ENCODE measurements at regions not wholly inside any gene's neighbourhood (a gene's known extent, or its start where the extent isn't known, plus 50 kb on each side); places are given as distances from the start of the nearest gene placed in this dataset.

DNA sequence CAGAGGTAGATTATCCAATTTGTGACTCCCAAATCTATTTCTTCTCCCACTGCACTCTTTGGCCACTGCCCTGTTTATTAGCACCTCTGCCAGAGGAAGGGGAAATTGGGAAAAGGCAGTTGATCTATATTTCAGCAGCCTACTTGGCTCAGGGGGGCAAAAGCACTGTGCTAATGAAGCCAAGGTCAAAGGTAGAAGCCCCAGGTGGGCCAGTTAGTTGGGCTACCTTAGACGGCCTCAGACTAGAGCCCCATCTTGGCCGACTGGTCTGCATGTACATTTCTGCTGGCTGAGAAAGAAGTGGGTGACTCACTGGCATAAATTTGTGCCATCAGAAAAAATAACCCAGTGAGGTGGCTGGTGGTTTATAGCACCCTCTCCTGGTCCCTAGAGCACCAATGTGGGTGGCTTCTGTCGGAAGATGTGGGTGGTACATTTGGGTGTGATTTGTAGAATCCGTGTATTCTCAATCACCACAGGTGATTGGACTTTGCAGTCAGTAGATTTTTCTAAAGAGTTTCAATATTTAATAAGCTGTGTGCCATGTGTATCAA is 293.3 kb upstream of the MKI67 start:
- Mint-ChIP-seq H3K4me3 (no peak overlapping the region), H3K27me3 (no peaks in the 10 kb centered on the region), H3K27ac (no peak overlapping the region), H3K36me3 (no peaks in the 10 kb centered on the region), H3K9me3 (ENCODE audit: low read depth) (no peaks in the 10 kb centered on the region), H3K4me1 (no peaks in the 10 kb centered on the region)
- CTCF ChIA-PET, result no interaction called here
- ATAC-seq (no peak), DNase-seq (no peak)

DNA sequence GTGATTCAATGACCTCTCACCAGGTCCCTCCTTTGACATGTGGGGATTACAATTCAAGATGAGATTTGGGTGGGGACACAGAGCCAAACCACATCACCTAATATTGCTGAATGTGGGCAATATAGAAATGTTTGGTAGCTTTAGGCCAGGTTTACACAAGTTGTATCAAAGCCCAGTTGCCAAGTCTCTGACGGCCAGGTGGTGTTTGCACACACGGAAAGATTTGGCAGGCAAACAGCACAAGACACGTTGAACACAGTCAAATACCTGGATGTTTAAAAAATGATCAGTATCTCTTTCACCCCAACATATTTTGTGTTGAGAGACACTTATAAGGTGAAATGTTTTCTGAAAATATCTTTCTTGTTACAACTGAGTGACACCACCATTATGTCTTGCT is 294.4 kb upstream of the MKI67 start:
- no peaks in the 10 kb centered on the region for H3K9me3 Mint-ChIP-seq (ENCODE audit: low read depth)
- H3K27me3 Mint-ChIP-seq, result no peaks in the 10 kb centered on the region
- H3K36me3 Mint-ChIP-seq, result no peaks in the 10 kb centered on the region
- CTCF ChIA-PET, result no interaction called here
- H3K27ac Mint-ChIP-seq, result no peak overlapping the region
- no peaks in the 10 kb centered on the region for H3K4me1 Mint-ChIP-seq
- ATAC-seq (no peak), DNase-seq (no peak)
- H3K4me3 Mint-ChIP-seq, result no peak overlapping the region

DNA sequence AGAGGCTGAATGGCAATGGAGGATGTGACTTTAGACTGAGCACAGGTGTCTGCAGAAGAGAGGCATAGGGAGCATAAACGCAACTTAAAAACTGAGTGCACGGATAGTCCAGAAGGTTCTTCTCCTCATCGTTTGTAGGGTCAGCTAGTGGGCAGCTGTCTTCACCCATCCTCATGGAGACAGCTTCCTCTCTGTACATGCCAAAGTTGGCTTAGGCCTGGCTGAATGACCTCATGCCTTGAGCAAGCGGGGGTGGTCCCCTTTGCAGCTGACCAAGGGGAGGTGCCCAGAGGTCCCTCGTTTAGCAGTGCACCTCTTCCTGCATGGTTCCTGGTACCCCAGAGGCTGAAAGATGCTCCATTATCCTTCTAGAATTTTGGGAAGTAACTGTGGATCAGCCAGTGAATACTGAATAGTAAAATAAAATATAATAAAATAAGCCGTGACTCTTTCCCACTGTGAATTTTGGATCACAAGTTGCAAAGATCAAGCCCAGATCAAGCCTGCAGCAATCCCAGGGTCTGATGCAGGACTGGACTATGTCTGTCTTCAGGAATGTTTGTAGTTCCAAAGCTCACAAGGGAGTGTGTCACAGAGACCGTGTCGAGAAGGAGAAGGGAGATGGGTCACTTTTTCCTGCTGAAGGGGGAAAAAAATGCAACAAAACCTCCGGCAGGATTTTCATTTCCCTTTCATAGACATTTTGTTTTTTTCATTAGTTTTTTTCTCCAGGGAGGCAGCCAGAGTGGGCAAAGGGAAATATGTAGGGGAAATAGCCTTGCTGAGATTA is 295.3 kb upstream of the MKI67 start:
- no peaks in the 10 kb centered on the region for H3K4me1 Mint-ChIP-seq
- no peak for ATAC-seq
- H3K4me3 Mint-ChIP-seq, result no peak overlapping the region
- H3K36me3 Mint-ChIP-seq, result no peaks in the 10 kb centered on the region
- no peak overlapping the region for H3K27ac Mint-ChIP-seq
- H3K27me3 Mint-ChIP-seq, result no peaks in the 10 kb centered on the region
- CTCF ChIA-PET, result no interaction called here
- H3K9me3 Mint-ChIP-seq (ENCODE audit: low read depth), result no peaks in the 10 kb centered on the region
- DNase-seq, result no peak

DNA sequence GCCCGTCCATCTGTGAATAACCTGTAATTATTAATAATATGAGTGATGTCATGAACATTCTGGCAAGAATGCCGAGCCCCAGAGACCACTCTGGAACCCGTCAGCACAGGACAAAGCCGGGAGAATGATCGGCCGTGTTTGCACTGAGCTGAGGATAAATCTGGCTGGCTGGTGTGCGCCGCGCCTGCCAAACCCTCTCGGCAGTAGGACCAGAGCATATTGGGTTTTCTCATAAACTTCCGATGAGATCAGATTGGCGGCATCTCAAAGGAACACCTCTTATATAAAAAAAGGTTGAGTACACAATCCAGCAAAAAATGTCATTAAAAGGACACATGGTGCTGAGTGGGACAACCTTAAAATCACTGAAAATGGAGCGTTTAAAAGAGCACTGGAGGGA is 296.0 kb upstream of the MKI67 start:
- CTCF ChIA-PET, result no interaction called here
- H3K4me1 Mint-ChIP-seq, result no peaks in the 10 kb centered on the region
- no peaks in the 10 kb centered on the region for H3K27me3 Mint-ChIP-seq
- no peaks in the 10 kb centered on the region for H3K9me3 Mint-ChIP-seq (ENCODE audit: low read depth)
- DNase-seq (no peak), ATAC-seq (no peak)
- no peak overlapping the region for H3K4me3 Mint-ChIP-seq
- no peak overlapping the region for H3K27ac Mint-ChIP-seq
- no peaks in the 10 kb centered on the region for H3K36me3 Mint-ChIP-seq

DNA sequence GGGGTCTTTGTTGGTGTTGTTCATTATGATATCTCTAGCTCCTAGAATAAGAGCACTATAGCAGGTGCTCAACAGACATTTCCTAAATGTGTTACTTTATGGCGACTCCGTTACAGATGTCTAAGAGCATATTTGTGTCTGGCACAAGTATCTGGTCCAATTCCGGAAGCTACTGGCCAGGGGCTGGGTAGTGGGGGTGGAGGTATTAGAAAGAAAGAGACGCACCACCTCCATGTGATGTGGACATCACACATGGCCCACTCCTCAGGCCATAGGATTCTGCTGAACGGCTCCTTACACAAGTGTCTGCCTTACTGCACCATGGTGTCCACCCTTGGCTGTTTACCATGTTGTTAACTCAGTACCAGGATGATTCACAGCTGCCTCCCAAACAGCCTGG is 296.8 kb upstream of the MKI67 start:
- DNase-seq (no peak), ATAC-seq (no peak)
- Mint-ChIP-seq H3K9me3 (ENCODE audit: low read depth) (no peaks in the 10 kb centered on the region), H3K27me3 (no peaks in the 10 kb centered on the region), H3K27ac (no peak overlapping the region), H3K4me3 (no peak overlapping the region), H3K36me3 (no peaks in the 10 kb centered on the region), H3K4me1 (no peaks in the 10 kb centered on the region)
- CTCF ChIA-PET, result no interaction called here

DNA sequence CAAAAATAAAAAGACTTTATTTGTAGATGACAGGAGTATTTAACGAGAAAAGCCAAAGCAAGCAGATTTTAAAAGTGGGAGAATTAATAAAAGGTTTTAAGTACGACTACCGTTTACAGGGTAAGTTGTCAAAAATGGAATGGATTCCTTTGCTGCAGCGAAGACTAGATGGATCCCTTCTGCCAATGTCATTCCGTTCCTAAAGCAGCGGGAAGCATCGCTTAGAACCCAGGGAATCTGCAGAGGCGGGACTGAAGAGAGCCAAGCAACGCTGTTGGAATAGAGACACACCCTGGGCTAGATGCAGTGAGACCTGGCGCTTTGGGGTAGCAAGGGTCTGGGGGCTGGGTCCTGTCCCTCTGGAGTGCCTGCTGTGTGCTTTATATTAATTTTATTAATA is 303.1 kb upstream of the MKI67 start:
- no peaks in the 10 kb centered on the region for H3K36me3 Mint-ChIP-seq
- ATAC-seq, result no peak
- no peak for DNase-seq
- CTCF ChIA-PET, result no interaction called here
- no peaks in the 10 kb centered on the region for H3K27me3 Mint-ChIP-seq
- H3K27ac Mint-ChIP-seq, result no peak overlapping the region
- H3K4me3 Mint-ChIP-seq, result no peak overlapping the region
- no peaks in the 10 kb centered on the region for H3K4me1 Mint-ChIP-seq
- H3K9me3 Mint-ChIP-seq (ENCODE audit: low read depth), result no peaks in the 10 kb centered on the region

DNA sequence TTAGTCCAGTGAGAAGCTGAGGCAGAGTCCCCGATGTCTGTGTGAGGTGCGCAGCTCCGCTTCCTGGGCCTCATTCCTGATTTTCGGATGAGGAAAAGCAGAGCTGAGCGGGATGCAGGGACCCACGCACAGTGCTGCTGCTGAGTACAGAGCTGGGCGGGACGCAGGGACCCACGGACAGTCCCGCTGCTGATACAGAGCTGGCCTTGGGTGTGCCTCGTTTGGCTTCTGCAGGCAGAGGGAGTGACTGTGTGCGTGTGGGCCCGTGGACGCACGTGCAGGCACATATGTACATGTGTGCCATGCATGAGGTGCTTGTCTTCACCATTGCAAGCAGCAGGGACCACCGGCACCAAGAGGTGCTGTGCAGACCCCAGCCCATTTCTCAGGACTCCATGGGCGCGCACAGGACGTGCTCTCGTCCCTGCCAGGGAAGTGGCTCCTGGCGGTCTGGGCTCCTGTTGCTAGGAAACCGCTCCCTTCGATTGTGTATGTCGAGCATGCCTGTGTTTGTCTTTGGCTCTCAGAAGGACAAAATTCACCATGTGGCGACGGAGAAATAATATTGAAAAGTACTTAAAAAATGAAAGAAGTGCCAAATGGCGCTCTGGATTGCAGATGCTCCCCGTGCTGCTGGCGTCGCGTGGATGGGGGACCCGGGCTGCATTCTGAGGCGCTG is 303.8 kb upstream of the MKI67 start:
- DNase-seq (no peak), ATAC-seq (no peak)
- no peaks in the 10 kb centered on the region for H3K36me3 Mint-ChIP-seq
- no peaks in the 10 kb centered on the region for H3K9me3 Mint-ChIP-seq (ENCODE audit: low read depth)
- no peak overlapping the region for H3K27ac Mint-ChIP-seq
- H3K4me1 Mint-ChIP-seq, result no peaks in the 10 kb centered on the region
- no peak overlapping the region for H3K4me3 Mint-ChIP-seq
- CTCF ChIA-PET, result no interaction called here
- no peaks in the 10 kb centered on the region for H3K27me3 Mint-ChIP-seq

DNA sequence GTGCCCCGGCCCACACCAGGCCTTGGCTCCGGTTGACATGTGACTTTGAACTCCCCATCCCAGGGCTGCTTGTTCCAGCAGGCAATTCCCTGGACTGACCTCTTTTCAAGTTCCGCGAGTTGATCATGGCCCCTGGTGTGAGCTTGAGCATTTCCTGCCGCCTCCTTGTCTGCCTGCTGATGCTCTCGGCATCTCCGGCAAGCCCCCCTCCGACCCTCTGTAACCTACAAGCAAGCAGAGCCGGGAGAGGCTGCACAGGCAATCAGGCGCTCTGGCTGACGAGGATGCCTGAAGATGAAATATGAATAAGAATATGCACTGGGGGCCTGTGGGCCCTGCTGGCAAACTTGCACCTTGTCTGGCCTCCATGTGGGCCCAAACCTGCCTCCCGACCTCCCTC is 304.9 kb upstream of the MKI67 start:
- no peaks in the 10 kb centered on the region for H3K4me1 Mint-ChIP-seq
- CTCF ChIA-PET, result interaction anchor here (0.8 kb wide), 1 partner anchor 17 kb away, joined by 3 read pairs; no protein-coding TSS in a partner anchor
- no peak for ATAC-seq
- no peak for DNase-seq
- H3K4me3 Mint-ChIP-seq, result no peak overlapping the region
- H3K27me3 Mint-ChIP-seq, result no peaks in the 10 kb centered on the region
- no peak overlapping the region for H3K27ac Mint-ChIP-seq
- no peaks in the 10 kb centered on the region for H3K9me3 Mint-ChIP-seq (ENCODE audit: low read depth)
- H3K36me3 Mint-ChIP-seq, result no peaks in the 10 kb centered on the region

DNA sequence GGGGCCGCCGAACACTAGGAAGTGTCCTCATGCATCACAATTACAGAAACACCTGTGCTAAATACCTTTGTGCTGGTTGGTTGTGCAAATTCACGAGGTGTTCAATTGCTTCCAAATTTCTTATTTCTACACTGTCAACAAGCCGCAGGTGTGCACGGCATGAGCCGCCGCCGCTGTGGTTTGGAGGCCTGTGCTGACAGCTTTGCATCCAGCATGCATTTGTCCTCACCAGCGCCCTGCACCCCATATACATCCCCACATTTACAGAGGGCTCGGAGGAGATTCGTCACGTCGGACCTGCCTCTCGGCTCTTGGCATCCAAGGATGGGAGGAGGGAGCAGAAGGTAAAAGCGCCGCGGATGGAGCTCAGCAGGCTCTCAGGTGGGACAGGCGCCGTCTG is 305.3 kb upstream of the MKI67 start:
- no peaks in the 10 kb centered on the region for H3K36me3 Mint-ChIP-seq
- CTCF ChIA-PET, result interaction anchor here (0.8 kb wide), 1 partner anchor 17 kb away, joined by 3 read pairs; no protein-coding TSS in a partner anchor
- no peak overlapping the region for H3K4me3 Mint-ChIP-seq
- no peaks in the 10 kb centered on the region for H3K9me3 Mint-ChIP-seq (ENCODE audit: low read depth)
- H3K27ac Mint-ChIP-seq, result no peak overlapping the region
- H3K27me3 Mint-ChIP-seq, result no peaks in the 10 kb centered on the region
- no peaks in the 10 kb centered on the region for H3K4me1 Mint-ChIP-seq
- no peak for ATAC-seq
- DNase-seq, result no peak

DNA sequence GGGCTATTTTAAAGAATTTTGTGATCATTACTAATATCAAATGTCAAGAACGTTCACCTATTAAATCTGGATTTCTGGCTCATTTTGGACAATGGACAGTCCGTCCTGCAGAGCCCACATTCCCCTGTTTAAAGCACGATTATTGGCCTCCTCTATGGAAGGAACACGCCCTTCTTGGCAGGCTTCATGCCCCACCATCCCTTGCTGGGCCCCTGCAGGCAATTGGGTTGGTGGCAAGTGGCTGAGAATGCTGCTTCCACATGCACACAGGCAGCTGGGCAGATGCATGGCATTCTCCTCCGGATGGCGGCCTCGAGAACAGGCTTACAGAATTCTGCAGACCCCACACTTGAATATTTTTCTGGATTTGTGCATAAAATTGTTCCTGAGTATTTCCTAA is 305.8 kb upstream of the MKI67 start:
- H3K4me3 Mint-ChIP-seq, result no peak overlapping the region
- no peak for ATAC-seq
- no peaks in the 10 kb centered on the region for H3K4me1 Mint-ChIP-seq
- H3K9me3 Mint-ChIP-seq (ENCODE audit: low read depth), result no peaks in the 10 kb centered on the region
- H3K27me3 Mint-ChIP-seq, result no peaks in the 10 kb centered on the region
- CTCF ChIA-PET, result interaction anchor here (0.8 kb wide), 1 partner anchor 17 kb away, joined by 3 read pairs; no protein-coding TSS in a partner anchor
- H3K36me3 Mint-ChIP-seq, result no peaks in the 10 kb centered on the region
- H3K27ac Mint-ChIP-seq, result no peak overlapping the region
- no peak for DNase-seq

DNA sequence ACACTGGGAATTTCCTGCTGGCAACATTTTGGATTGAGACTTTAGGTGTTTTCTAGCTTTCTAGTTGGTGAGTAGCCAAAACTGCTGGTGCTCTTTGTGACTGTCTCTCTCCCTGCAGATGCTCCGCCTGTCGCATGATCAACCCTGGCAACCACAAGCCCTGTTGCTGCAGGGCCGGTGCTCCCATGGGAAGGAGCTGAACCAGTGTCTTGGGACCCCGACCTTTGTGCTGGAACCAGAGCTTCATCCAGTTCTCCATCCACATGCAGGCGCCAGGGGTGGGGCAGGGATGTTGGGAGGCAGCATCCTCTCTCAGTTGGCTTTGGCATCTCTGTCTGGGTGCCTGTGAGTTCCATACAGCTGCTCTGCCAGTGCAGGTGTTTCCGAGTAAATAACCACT is 306.2 kb upstream of the MKI67 start:
- H3K27ac Mint-ChIP-seq, result no peak overlapping the region
- H3K4me3 Mint-ChIP-seq, result no peak overlapping the region
- H3K27me3 Mint-ChIP-seq, result no peaks in the 10 kb centered on the region
- H3K36me3 Mint-ChIP-seq, result no peaks in the 10 kb centered on the region
- ATAC-seq, result no peak
- CTCF ChIA-PET, result no interaction called here
- DNase-seq, result no peak
- H3K9me3 Mint-ChIP-seq (ENCODE audit: low read depth), result no peaks in the 10 kb centered on the region
- H3K4me1 Mint-ChIP-seq, result no peaks in the 10 kb centered on the region

DNA sequence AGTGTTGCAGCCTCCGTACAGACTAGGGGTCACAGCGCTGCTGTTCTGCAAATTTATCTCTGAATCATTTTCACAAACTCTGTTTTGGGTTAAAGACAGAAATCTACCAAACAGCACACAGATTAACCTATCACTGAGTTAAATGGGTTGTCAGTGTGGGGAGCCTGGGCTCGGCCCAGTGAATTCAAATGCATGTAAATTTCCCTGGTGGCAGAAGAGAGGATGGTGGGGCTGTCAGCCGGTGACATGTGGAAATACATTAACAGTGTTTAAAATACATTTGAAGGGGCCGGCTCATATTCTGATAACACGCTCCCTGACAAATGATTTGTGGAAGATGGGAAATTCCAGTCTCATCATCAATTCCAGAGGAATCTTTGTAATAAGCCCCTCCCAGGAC is 309.6 kb upstream of the MKI67 start:
- CTCF ChIA-PET, result no interaction called here
- no peak overlapping the region for H3K27ac Mint-ChIP-seq
- no peak overlapping the region for H3K4me3 Mint-ChIP-seq
- DNase-seq (no peak), ATAC-seq (no peak)
- no peaks in the 10 kb centered on the region for H3K27me3 Mint-ChIP-seq
- peaks cover 6% of the 10 kb centered on the region for H3K9me3 Mint-ChIP-seq (ENCODE audit: low read depth)
- no peaks in the 10 kb centered on the region for H3K4me1 Mint-ChIP-seq
- no peaks in the 10 kb centered on the region for H3K36me3 Mint-ChIP-seq

DNA sequence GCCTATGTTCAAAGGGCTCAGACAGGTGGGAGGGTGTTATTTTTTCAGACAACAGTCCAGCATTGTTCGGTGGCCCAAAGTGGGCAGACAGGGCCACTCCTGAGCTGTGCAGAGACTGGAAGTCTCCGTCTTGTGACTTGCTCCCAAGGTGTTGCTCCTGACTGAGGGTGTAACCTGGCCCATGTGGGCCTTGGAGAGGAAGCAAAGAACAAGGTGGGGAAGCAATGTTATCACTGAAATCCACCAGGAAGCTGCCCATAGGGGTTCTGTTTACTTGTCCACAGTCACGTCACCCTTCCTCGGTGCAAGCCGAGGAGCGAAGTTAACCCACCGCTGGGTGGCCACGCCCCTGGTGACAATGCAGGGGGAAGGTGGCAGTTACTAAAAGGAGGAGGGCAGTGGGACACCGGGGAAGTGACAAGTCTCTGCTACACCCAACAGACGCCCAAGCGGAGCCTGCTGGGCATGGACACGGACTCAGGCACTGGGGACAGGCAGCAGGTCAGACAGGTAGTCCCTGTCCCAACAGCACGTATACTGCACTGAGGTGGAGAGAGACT is 311.6 kb upstream of the MKI67 start:
- Mint-ChIP-seq H3K9me3 (ENCODE audit: low read depth) (peaks cover 6% of the 10 kb centered on the region), H3K27me3 (no peaks in the 10 kb centered on the region), H3K27ac (no peak overlapping the region), H3K4me1 (no peaks in the 10 kb centered on the region), H3K36me3 (no peaks in the 10 kb centered on the region), H3K4me3 (no peak overlapping the region)
- DNase-seq (no peak), ATAC-seq (no peak)
- CTCF ChIA-PET, result no interaction called here
